ENCODE measurements at regions not wholly inside any gene's neighbourhood (a gene's known extent, or its start where the extent isn't known, plus 50 kb on each side); places are given as distances from the start of the nearest gene placed in this dataset.

GRCh38 chr2:134002391-134002790 is 251.5 kb upstream of the MGAT5 start:
- peak; percentile 21 for DNase-seq
- TF ChIP-seq MAZ (IDR thresholded peaks at IDR 0.05; ENCODE audit: borderline replicate concordance, low read depth, low read length) (no peak), CTCF (conservative IDR thresholded peaks at IDR 0.05; ENCODE audit: low read depth, low read length) (no peak), MXI1 (IDR thresholded peaks at IDR 0.05; ENCODE audit: borderline replicate concordance, low read depth, low read length) (no peak), RCOR1 (IDR thresholded peaks at IDR 0.05; ENCODE audit: insufficient replicate concordance, low read length) (no peak), RFX5 (IDR thresholded peaks at IDR 0.05; ENCODE audit: low read depth, low read length) (no peak), SMC3 (IDR thresholded peaks at IDR 0.05; ENCODE audit: low read depth, low read length) (no peak), ELK1 (IDR thresholded peaks at IDR 0.05; ENCODE audit: borderline replicate concordance, low read depth, low read length) (no peak), NFE2L2 (IDR thresholded peaks at IDR 0.05; ENCODE audit: low read depth, low read length) (no peak), CEBPB (IDR thresholded peaks at IDR 0.05; ENCODE audit: low read depth, low read length) (no peak), USF2 (IDR thresholded peaks at IDR 0.05; ENCODE audit: low read depth, low read length) (no peak), FOS (IDR thresholded peaks at IDR 0.05; ENCODE audit: low read depth, low read length) (no peak), POLR2A (IDR thresholded peaks at IDR 0.05; ENCODE audit: low read depth, low read length) (no peak), CHD1 (IDR thresholded peaks at IDR 0.05; ENCODE audit: low read depth, low read length) (no peak), MAFK (IDR thresholded peaks at IDR 0.05; ENCODE audit: low read depth, low read length) (no peak), RAD21 (IDR thresholded peaks at IDR 0.05; ENCODE audit: low read length) (no peak), BHLHE40 (IDR thresholded peaks at IDR 0.05; ENCODE audit: low read depth, low read length) (no peak)
- Histone ChIP-seq H4K5ac (ENCODE audit: low read depth, low read length) (peak overlapping the region; percentile 15; the same call in 1 of the 2 replicates), H3K14ac (replicated peaks; ENCODE audit: low read depth, low read length) (no peak overlapping the region; the same call in 1 of the 2 replicates), H3K4me3 (ENCODE audit: insufficient read depth, low read depth, low read length) (no peak overlapping the region), H4K91ac (ENCODE audit: insufficient read depth, low read depth, low read length) (no peak overlapping the region), H2BK5ac (ENCODE audit: low read depth, low read length, poor library complexity, severe bottlenecking) (no peak overlapping the region), H3K9ac (ENCODE audit: low read depth, low read length) (no peak overlapping the region), H2AK5ac (ENCODE audit: low read depth, low read length) (no peak overlapping the region), H2AFZ (replicated peaks; ENCODE audit: low read length, poor library complexity) (no peak overlapping the region), H3K27me3 (ENCODE audit: control insufficient read depth, insufficient read depth, low read length) (no peaks in the 10 kb centered on the region), H3K27ac (ENCODE audit: insufficient read depth, low read length) (no peak overlapping the region), H3K4ac (ENCODE audit: low read depth, low read length) (no peak overlapping the region), H3K23ac (ENCODE audit: low read depth, low read length) (no peak overlapping the region), H4K20me1 (ENCODE audit: insufficient read depth, low read length) (no peaks in the 10 kb centered on the region), H3K79me1 (ENCODE audit: low read depth in 1 of 2, low read length in 2 of 2) (no peaks in the 10 kb centered on the region), H3K36me3 (ENCODE audit: control insufficient read depth, insufficient read depth, low read length) (no peaks in the 10 kb centered on the region), H3K9me3 (ENCODE audit: control insufficient read depth, insufficient read depth, low read length) (no peaks in the 10 kb centered on the region), H2BK15ac (ENCODE audit: low read depth, low read length) (0 out of 3 replicates have a peak overlapping the region, but pooled peaks have one; percentile 6), H3K4me1 (ENCODE audit: control insufficient read depth, insufficient read depth, low read length) (peaks cover 4% of the 10 kb centered on the region; the same call in 1 of the 2 replicates), H2AK9ac (replicated peaks; ENCODE audit: low read depth, low read length, poor library complexity) (no peak overlapping the region), H3K9me1 (ENCODE audit: insufficient read depth, low read length) (no peaks in the 10 kb centered on the region; the same call in 1 of the 2 replicates), H3K56ac (ENCODE audit: extremely low read depth, insufficient read depth, low read length) (no peak overlapping the region), H4K8ac (ENCODE audit: low read depth in 2 of 2, low read length in 2 of 2) (no peak overlapping the region), H2BK20ac (ENCODE audit: low read depth, low read length) (no peak overlapping the region), H3K18ac (ENCODE audit: low read depth, low read length) (no peak overlapping the region), H3K4me2 (ENCODE audit: low read depth, low read length) (no peak overlapping the region), H2BK120ac (ENCODE audit: low read depth, low read length) (0 out of 2 replicates have a peak overlapping the region, but pooled peaks have one; percentile 19)
- BruUV-seq (replicated peaks): no TSS peak
- CTCF ChIA-PET: interaction anchor here (0.7 to 1.1 kb wide), 2 partner anchors 16 to 85 kb away, joined by 3 to 4 read pairs; no protein-coding TSS in a partner anchor
- intact Hi-C loops (cut with micrococcal nuclease): no loop called here
- dilution Hi-C loops (cut with HindIII; ENCODE audit: low sequenced_read_pairs, unreplicated experiment): no loop called here
- 67% methylated on average over 1 of the region's 1 CpG; no CpG with 5 or more reads in 1 of the 2 experiments for WGBS, 2 experiments (ENCODE audit: extremely low coverage in 2 of 2, insufficient read length in 1 of 2)
- ATAC-seq (ENCODE audit: low read depth): no peak
- POLR2A ChIA-PET (ENCODE audit: unreplicated experiment): no interaction called here
- in situ Hi-C loops (cut with MboI; ENCODE audit: low sequenced_read_pairs): no loop called here
